ENCODE measurements at regions not wholly inside any gene's neighbourhood (a gene's known extent, or its start where the extent isn't known, plus 50 kb on each side); places are given as distances from the start of the nearest gene placed in this dataset.

DNA sequence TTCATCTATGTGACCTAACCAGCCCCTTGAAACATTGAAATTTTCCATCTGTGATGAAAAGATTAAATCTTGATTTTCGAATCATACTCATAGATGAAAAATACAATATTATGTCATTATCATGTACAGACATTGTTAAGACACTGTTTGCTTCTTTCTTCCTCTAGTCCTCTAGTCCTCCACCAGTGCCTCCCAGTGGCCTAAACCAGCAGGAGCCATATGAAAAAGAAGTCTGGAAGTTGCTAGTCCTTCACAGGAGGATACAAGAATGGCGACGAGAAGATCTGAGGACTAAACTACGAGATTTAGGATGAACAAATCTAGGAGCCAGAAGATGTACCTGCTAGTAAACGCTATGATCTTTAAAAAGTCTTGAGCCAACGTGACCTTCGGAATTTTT lies 134.1 kb downstream of the SLC17A6 start:
- H3K27me3 Mint-ChIP-seq: peaks cover 20% of the 10 kb centered on the region
- no peak overlapping the region for H3K27ac Mint-ChIP-seq
- H3K36me3 Mint-ChIP-seq: no peaks in the 10 kb centered on the region
- DNase-seq: no peak
- H3K9me3 Mint-ChIP-seq: no peaks in the 10 kb centered on the region
- H3K4me1 Mint-ChIP-seq: no peaks in the 10 kb centered on the region
- H3K4me3 Mint-ChIP-seq: no peak overlapping the region

DNA sequence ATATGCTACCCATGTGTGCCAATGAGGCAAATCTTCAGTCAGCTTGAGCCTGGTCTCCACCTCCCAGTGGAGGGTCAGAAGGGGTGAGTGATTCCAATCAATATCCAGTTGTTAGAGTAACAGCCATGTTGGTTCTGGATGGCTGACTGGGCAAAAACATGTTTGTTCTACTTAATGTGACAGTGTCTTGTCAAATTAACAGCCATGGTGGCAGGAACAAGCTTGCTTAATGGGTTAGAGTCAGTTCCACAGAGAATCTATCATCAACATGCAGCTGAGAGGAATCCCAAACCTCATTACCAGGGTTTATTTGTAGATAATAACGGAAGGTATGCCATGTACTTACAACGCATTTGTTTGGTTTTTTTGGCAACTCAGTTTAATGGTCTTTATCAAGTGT lies 133.2 kb downstream of the SLC17A6 start:
- Mint-ChIP-seq H3K4me1 (no peaks in the 10 kb centered on the region), H3K27ac (no peak overlapping the region), H3K36me3 (no peaks in the 10 kb centered on the region), H3K9me3 (no peaks in the 10 kb centered on the region), H3K4me3 (no peak overlapping the region), H3K27me3 (peaks cover 20% of the 10 kb centered on the region)
- DNase-seq: no peak

GRCh38 chr11:22467741-22468140 lies 129.6 kb downstream of the SLC17A6 start:
- no peaks in the 10 kb centered on the region for H3K4me1 Mint-ChIP-seq
- H3K36me3 Mint-ChIP-seq: no peaks in the 10 kb centered on the region
- H3K27ac Mint-ChIP-seq: no peak overlapping the region
- H3K27me3 Mint-ChIP-seq: peaks cover 14% of the 10 kb centered on the region
- DNase-seq: no peak
- no peak overlapping the region for H3K4me3 Mint-ChIP-seq
- H3K9me3 Mint-ChIP-seq: no peaks in the 10 kb centered on the region

GRCh38 chr11:22467248-22467647 lies 129.1 kb downstream of the SLC17A6 start:
- Mint-ChIP-seq H3K27ac (no peak overlapping the region), H3K4me1 (no peaks in the 10 kb centered on the region), H3K9me3 (no peaks in the 10 kb centered on the region), H3K27me3 (peaks cover 14% of the 10 kb centered on the region), H3K4me3 (no peak overlapping the region), H3K36me3 (no peaks in the 10 kb centered on the region)
- DNase-seq: no peak

DNA sequence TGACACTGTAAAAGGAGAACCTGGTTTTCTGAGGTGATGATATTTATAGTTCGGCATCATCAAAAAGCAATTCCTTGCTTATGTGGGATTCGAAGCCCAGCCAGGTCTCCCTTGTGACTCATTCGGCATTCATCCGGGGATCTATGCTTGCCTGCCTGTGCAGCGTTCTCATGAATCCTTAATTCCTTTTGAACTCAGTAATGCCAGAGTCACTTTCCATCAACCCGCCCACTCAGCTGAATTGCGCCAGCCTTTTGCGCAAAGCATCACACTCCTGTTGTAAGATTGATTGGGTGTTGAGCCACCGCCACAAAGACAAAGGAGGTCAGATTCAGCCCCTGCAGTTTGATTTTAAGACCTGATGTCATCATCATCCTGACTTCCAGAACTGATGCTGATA lies 128.6 kb downstream of the SLC17A6 start:
- peaks cover 14% of the 10 kb centered on the region for H3K27me3 Mint-ChIP-seq
- DNase-seq: no peak
- no peaks in the 10 kb centered on the region for H3K9me3 Mint-ChIP-seq
- H3K27ac Mint-ChIP-seq: no peak overlapping the region
- H3K36me3 Mint-ChIP-seq: no peaks in the 10 kb centered on the region
- H3K4me1 Mint-ChIP-seq: no peaks in the 10 kb centered on the region
- H3K4me3 Mint-ChIP-seq: no peak overlapping the region

DNA sequence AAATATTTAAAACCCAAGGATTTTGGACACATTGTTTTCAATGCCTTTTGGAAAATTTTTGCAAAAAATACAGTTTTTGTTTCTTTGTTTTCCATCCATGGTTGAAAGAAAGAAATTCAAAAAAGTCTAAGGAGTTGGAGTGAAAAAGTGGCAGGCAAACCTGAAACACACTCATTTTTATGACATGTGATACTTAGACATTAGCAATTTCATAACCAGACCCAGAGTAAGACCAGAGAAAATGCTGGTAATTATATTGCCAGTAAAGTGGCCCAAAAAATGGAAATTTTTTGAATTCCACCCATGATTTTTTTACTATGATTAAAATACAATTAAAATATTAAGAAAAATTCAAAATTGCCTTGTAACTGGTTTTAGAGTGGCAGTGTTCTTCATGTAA lies 128.2 kb downstream of the SLC17A6 start:
- Mint-ChIP-seq H3K36me3 (no peaks in the 10 kb centered on the region), H3K27ac (no peak overlapping the region), H3K27me3 (peaks cover 14% of the 10 kb centered on the region), H3K9me3 (no peaks in the 10 kb centered on the region), H3K4me3 (no peak overlapping the region), H3K4me1 (no peaks in the 10 kb centered on the region)
- no peak for DNase-seq

DNA sequence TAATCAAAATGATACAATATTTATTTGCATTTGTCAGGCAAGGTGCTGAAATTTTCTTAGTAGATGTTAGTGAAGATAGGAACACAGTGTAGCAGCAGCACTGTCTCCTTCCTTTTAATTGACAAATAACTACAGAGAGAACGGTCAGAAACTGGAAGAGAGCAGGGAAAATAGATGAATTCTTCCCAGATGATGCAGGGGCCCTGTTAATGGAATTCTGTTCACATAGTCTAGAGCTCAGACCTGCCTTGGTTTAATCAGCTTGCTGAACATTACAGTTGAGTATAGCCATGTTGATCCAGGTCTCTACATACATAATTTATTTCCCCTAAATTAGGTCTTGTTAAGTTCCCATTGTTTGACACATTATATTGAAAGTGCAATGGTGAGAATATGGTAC lies 127.4 kb downstream of the SLC17A6 start:
- no peaks in the 10 kb centered on the region for H3K9me3 Mint-ChIP-seq
- no peak overlapping the region for H3K27ac Mint-ChIP-seq
- DNase-seq: no peak
- no peak overlapping the region for H3K4me3 Mint-ChIP-seq
- peaks cover 14% of the 10 kb centered on the region for H3K27me3 Mint-ChIP-seq
- no peaks in the 10 kb centered on the region for H3K36me3 Mint-ChIP-seq
- H3K4me1 Mint-ChIP-seq: no peaks in the 10 kb centered on the region

GRCh38 chr11:22461626-22462025 lies 123.4 kb downstream of the SLC17A6 start:
- DNase-seq: no peak
- Mint-ChIP-seq H3K36me3 (no peaks in the 10 kb centered on the region), H3K4me3 (no peak overlapping the region), H3K9me3 (no peaks in the 10 kb centered on the region), H3K27ac (no peak overlapping the region), H3K4me1 (no peaks in the 10 kb centered on the region), H3K27me3 (peaks cover 7% of the 10 kb centered on the region)

DNA sequence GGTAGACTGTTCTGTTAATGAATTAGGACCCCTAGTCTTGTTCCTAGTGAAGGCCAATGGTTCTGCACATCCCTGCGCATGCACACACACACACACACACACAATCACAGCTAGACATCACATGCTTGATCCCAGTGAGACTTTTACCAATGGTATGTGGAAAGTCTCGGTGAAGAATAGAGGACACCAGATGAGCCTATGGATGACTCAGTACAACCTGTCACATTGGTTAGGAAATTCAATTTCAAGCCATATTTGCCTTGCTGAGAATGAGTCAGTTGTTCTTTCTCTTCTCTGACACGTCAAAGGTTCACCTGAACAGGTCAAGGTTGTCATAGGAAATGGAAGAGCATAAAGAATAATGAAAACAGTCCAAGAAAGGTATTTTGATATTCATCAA lies 122.0 kb downstream of the SLC17A6 start:
- DNase-seq: no peak
- no peaks in the 10 kb centered on the region for H3K36me3 Mint-ChIP-seq
- H3K27me3 Mint-ChIP-seq: peaks cover 14% of the 10 kb centered on the region
- H3K9me3 Mint-ChIP-seq: no peaks in the 10 kb centered on the region
- no peak overlapping the region for H3K4me3 Mint-ChIP-seq
- H3K27ac Mint-ChIP-seq: no peak overlapping the region
- H3K4me1 Mint-ChIP-seq: no peaks in the 10 kb centered on the region

GRCh38 chr11:22459048-22459447 lies 120.9 kb downstream of the SLC17A6 start:
- no peaks in the 10 kb centered on the region for H3K36me3 Mint-ChIP-seq

GRCh38 chr11:22458161-22458560 lies 120.0 kb downstream of the SLC17A6 start:
- DNase-seq: no peak
- Mint-ChIP-seq H3K4me3 (no peak overlapping the region), H3K27ac (no peak overlapping the region), H3K4me1 (no peaks in the 10 kb centered on the region), H3K9me3 (no peaks in the 10 kb centered on the region), H3K36me3 (no peaks in the 10 kb centered on the region), H3K27me3 (peaks cover 14% of the 10 kb centered on the region)

More at GRCh38 chr11:22459048-22459447, 120.9 kb downstream of the SLC17A6 start:
- Mint-ChIP-seq H3K4me3 (no peak overlapping the region), H3K27ac (no peak overlapping the region), H3K27me3 (peaks cover 14% of the 10 kb centered on the region), H3K4me1 (no peaks in the 10 kb centered on the region), H3K9me3 (no peaks in the 10 kb centered on the region)
- DNase-seq: no peak

DNA sequence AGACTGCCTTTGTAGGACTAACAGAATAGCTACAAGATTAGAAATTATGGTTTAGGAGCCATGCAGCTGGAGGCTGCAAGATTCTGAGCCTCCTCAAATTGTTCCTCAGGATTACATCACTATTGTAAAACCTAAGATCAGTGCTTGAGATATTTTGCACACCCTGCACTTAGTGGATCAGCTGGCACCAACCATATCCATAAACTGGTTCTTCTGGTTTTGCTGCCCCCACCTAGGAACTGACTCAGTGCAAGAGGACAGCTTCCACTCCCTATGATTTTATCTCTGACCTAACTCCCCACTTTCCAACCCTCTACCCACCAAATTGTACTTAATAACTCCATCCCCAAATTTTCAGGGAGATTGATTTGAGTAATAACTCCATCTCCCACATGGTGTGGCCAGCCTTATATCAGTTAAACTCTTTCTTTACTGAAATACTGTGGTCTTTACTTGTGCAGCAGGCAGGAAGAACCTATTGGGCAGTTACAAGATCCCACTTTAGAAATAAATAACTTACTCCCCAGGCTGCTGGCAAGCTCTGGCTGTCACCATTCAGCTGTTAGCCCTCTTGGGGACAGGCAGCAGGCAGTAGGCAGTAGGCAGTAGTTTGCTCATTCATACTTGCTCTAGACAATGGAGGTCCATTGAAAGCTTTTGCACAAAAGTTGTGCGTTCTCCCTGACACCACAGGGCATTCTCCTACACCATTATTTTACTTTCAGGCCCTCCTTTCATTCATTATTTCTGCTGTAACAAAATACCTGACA lies 119.0 kb downstream of the SLC17A6 start:
- H3K27me3 Mint-ChIP-seq: peaks cover 10% of the 10 kb centered on the region
- no peak overlapping the region for H3K4me3 Mint-ChIP-seq
- DNase-seq: no peak
- H3K9me3 Mint-ChIP-seq: no peaks in the 10 kb centered on the region
- H3K36me3 Mint-ChIP-seq: no peaks in the 10 kb centered on the region
- no peaks in the 10 kb centered on the region for H3K4me1 Mint-ChIP-seq
- no peak overlapping the region for H3K27ac Mint-ChIP-seq

DNA sequence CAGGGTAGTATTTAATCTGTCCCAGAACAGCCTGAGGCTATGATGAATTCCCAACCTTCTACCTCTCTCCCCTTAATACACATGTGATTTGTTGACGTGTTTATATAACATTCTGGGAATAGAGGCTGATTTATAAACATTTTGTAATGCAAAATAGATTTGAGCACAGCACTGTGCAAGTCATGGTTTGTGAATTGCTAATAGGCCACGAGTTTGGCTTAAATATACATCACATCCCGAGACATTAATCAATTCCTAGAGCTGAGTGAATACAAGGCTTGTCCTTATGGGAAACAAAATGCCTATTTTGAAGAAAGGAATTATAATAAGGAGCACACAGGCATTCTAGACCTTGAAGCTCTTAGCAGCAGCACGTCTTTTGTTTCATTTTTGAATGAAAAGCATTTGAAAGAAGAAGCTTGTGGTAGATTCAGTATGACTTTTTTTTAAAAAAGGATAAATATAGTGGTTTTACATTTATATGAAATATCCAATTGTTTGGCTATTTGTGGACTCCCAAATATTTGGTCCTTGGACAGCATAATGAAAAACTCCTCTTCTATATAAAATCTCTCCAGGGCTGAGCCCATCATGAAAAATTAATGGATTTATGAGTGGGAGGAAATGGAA lies 116.4 kb downstream of the SLC17A6 start:
- Mint-ChIP-seq H3K36me3 (no peaks in the 10 kb centered on the region), H3K27ac (no peak overlapping the region), H3K4me3 (no peak overlapping the region), H3K27me3 (peaks cover 6% of the 10 kb centered on the region), H3K9me3 (no peaks in the 10 kb centered on the region), H3K4me1 (no peaks in the 10 kb centered on the region)
- no peak for DNase-seq

- no peaks in the 10 kb centered on the region for H3K36me3 Mint-ChIP-seq
- peaks cover 4% of the 10 kb centered on the region for H3K27me3 Mint-ChIP-seq
- no peaks in the 10 kb centered on the region for H3K9me3 Mint-ChIP-seq
- no peak overlapping the region for H3K27ac Mint-ChIP-seq
- H3K4me1 Mint-ChIP-seq: no peaks in the 10 kb centered on the region
- no peak overlapping the region for H3K4me3 Mint-ChIP-seq
- DNase-seq: no peak
Observed at GRCh38 chr11:22449441-22449840, 111.3 kb downstream of the SLC17A6 start.

DNA sequence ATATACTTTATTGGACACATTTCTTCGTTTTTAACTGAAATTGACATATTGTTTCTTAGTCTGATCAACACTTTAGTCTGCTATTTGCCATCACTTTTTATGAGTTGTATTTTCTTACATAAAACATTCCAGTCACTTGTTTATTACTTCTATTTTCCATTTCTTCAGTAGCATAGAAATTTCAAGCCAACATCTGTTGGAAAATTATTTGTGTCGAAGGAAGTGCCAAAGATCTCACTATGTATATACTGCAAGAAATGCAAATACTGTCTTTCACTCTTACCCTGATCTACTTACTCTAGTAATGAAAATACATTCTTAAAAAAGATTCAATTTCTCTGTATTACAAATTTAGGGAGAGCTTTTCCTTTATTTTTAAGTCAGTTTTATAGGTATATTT lies 105.9 kb downstream of the SLC17A6 start:
- DNase-seq: no peak
- H3K27ac Mint-ChIP-seq: no peak overlapping the region
- no peaks in the 10 kb centered on the region for H3K9me3 Mint-ChIP-seq
- H3K4me3 Mint-ChIP-seq: no peak overlapping the region
- H3K27me3 Mint-ChIP-seq: peaks cover 4% of the 10 kb centered on the region
- no peaks in the 10 kb centered on the region for H3K4me1 Mint-ChIP-seq
- H3K36me3 Mint-ChIP-seq: no peaks in the 10 kb centered on the region

DNA sequence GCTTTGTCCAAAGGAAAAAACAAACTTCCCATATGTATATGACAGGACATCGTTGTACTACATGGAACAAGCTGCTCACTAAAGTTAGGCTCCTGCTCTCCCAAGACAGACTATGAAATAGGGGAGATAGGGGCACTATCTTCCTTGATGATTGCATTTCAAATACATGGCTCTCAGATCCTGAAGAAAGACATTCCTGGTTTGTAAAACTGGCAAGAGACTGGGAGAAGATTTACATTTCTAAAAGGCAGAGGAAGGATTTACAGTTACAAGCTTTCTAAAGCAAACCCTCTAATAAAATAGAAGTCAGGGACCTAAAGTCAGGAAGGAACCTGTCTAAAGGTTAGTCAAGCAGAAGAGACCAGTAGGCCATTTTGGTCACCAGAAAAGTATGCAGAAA lies 103.7 kb downstream of the SLC17A6 start:
- Mint-ChIP-seq H3K4me1 (no peaks in the 10 kb centered on the region), H3K27ac (no peak overlapping the region), H3K4me3 (no peak overlapping the region), H3K36me3 (no peaks in the 10 kb centered on the region), H3K27me3 (no peaks in the 10 kb centered on the region), H3K9me3 (no peaks in the 10 kb centered on the region)
- DNase-seq: no peak
